HG03095 (cell line): ENCODE measurements at regions not wholly inside any gene's neighbourhood (a gene's known extent, or its start where the extent isn't known, plus 50 kb on each side); places are given as distances from the start of the nearest gene placed in this dataset.

ENCODE experiments used
- ATAC-seq: cut with Tn5 transposase; IDR thresholded peaks from one replicate; pipeline ENCODE4 v1.9.1; 2021; ENCODE audit warnings: moderate library complexity; ENCODE audit not compliant: unreplicated experiment

GRCh38 chr17:73694491-73694890, 50.2 kb upstream of the SDK2 start:
- no peak for ATAC-seq

DNA sequence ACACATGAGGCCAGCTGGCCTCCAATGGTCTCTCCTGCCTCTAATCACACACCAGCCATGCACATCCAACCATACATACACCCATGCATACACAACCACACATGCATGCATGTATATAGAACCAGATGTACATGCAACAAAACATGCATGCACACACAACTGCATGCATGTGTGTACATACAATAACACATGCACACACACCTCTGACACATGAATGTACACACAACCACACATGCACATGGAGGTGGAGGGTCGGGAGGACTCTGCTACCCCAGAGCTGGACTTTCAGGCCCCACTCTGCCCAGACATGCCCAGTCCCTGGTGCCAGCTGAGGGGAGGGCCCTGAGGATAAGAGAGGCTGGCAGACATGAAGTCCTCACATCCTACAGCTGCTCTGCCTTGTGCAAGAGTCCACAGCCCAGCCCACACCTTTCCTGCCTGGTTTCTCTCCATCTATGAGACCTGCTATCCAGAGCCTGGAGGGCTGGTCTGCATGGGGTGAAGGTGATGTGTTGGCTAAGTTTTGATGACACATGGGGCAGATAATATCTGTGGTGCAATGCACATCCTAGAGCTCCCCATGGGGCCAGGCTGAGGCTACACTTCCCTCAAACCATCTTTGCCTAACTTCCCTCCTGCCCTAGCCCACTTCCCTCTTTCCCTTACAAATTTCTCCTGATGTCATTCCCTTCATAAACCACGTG, 50.9 kb upstream of the SDK2 start:
- no peak for ATAC-seq

DNA sequence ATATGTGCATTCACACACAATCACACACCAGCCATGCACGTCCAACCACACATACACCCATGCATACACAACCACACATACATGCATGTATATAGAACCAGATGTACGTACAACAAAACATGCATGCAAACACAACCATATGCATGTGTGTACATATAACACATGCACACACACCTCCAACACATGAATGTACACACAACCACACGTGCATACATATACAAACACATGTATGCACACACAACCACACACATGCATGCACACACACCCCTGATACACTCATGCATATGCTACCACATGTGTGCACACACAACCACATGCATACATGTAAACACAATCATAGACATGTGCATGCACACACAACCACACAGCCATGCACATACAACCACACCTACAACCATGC, 52.0 kb upstream of the SDK2 start:
- no peak for ATAC-seq

GRCh38 chr17:73697872-73698271, 53.6 kb upstream of the SDK2 start:
- no peak for ATAC-seq

DNA sequence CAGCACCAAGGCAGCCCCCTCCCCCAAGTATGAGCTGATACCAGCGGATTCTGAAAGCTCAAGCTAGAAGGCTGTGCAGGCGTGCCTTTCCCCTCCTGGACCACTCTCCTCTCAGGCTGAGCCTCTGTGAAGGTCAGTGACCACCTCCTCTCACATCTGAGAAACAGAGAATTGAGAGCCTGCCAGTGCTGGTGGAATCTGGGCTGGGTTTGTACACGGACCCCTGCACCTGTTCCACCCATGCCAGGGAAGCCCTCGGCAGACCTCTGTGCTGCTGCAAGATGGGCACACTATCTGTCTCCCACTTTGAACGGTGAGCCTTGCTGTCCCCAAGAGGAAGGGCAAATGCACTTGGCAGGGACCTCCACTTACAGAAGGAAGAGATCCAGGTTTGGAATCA, 54.7 kb upstream of the SDK2 start:
- no peak for ATAC-seq

DNA sequence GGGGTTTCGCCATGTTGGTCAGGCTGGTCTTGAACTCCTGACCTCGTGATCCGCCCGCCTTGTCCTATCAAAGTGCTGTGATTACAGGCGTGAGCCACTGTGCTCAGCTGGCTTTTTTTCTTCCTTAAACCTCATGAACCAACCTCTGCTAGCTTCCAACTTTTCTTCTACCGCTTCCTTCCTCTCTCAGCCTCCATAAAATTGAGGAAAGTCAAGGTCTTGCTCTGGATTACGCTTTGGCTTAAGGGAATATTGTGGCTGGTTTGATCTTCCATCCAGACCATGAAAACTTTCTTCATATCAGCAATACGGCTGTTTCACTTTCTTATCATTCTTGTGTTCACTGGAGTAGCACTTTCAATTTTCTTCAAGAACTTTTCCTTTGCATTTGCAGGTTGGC, 57.5 kb upstream of the SDK2 start:
- no peak for ATAC-seq

DNA sequence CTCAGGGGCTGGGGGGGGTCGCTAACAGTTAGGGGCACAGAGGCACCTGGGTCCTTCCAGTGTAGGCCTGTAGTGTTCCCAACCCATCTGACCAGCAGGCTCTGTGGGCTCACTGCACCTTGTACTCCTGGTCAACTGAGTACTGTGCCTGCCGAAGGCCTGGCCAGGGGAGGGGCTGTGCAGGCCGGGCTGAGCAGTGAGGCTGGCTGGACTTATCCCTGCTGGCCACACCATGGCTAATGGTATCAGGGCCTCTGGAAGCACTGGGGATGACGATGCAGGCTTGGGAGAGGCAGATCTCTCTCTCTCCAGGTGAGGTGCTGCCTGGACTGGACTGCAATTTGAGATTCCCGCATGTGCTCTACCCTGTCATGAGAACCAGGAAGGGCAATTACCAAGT, 58.9 kb upstream of the SDK2 start:
- ATAC-seq, result no peak

DNA sequence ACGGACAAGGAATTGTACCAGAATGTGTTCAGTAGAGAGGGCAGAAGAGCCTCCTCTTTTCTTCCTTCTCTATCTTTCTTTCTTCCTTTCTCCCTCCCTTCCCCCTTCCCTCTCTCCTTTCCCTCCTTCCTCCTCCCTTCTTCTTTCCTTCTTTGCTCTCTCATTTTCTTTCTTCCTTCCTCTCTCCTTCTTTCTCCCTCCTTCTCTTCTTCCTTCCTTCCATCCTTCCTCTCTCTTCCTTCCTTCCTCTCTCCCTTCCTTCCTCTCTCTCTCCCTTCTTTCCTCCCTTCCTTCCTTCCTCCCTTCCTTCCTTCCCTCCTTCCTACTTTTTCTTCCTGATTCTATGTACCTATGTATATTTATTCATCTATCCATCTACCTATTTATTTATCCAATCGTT, 59.7 kb upstream of the SDK2 start:
- ATAC-seq, result no peak

DNA sequence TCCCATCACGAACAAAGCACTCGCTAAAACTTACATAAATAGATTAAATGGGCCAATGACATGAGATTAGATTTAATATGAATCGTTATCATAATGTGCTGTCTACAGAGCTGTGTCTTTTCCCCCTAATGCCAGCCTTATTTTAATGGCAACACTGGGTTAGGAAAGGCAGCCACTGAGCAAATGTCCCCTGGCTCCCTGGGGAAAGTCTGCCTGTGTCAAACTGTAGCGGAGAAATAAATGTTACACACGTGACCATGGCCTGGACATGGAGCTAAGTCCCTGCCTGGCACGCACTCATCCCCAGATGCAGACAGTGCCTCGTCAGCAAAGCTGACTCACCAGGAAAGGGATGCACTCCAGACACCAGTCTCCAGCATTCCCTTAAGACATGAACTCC, 61.3 kb upstream of the SDK2 start:
- no peak for ATAC-seq

GRCh38 chr17:73706428-73706827, 62.2 kb upstream of the SDK2 start:
- ATAC-seq, result no peak

GRCh38 chr17:73706858-73707257, 62.6 kb upstream of the SDK2 start:
- no peak for ATAC-seq

GRCh38 chr17:73707358-73707757, 63.1 kb upstream of the SDK2 start:
- ATAC-seq, result no peak

DNA sequence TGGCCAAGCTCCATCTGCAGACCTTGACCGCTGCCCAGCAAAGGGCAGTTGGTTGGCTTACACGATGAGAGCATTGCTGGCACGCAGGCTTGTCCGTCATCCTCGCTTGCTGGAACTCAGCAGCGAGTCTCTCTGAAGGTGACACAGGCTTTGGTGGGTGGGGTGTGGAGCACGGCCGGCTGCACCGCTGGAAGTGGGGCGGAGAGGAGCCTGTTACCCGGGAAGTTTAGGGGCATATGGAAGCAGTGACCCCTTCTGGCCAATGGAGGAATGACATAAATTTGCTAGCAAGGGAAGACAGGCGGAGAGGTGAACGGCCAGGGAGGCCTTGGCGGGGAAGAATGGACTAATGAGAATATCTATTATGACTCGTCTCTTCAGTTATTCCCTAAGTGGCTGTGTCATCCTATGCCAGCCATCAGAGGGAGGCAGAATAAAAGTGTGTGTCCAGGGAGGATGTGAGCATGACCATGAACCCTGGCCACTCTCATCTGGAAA, 65.9 kb upstream of the SDK2 start:
- ATAC-seq, result no peak

DNA sequence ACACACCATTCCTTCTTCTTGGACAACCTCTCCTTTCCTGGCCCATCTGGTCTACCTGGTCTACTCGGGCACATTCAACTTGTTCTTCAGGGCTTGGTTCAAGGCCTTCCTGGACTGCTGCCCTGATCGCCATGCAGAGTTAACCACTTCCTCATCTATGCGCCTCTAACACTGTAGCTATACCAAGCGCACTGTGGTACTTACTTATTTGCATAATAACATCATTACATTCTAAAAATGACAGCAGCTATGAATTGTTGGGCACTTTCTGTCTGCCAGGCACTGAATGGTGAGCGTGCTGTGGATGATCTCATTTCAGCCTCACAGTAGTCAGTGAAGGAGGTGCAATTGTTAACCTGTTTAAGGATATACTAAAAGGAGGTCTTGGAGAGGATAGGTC, 66.9 kb upstream of the SDK2 start:
- ATAC-seq, result no peak

DNA sequence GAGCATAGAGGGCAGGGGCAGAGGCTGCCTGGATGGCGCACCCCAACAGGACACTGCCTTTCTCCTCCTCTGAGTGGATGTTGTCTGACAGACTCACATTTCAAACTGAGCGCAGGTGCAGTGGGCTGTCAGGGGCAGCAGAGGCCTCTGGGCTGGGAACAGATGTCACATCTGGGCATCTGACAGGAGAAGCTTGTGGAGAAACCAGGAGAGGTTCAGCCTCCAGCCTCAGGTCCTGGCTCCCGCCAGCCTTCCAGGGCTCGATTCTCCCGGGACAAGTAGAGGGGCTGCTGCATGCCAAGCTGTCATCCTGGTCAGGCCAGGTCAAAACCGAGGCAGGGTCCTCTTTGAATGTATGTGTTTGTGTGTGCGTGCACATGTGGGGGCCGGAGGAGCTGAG, 67.7 kb upstream of the SDK2 start:
- no peak for ATAC-seq

DNA sequence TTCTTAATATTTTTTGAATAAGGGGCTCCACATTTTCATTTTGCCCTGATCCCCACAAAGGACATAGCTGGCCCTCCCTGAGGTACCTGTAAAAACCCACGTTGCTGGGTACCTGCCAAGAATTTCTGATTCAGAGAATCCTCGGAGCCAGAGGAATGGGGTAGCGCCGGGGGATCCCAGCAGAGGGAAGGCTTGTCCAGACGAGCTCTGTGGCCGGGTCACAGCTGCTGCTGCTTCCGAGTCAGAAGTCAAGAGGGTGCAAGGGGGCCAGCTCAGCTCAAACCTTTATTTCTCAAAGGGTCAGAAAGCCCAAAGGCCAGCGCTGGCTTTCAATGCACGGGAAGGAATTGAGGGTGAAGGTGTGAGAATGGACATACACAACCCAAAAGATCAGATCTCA, 68.9 kb upstream of the SDK2 start:
- ATAC-seq, result no peak

DNA sequence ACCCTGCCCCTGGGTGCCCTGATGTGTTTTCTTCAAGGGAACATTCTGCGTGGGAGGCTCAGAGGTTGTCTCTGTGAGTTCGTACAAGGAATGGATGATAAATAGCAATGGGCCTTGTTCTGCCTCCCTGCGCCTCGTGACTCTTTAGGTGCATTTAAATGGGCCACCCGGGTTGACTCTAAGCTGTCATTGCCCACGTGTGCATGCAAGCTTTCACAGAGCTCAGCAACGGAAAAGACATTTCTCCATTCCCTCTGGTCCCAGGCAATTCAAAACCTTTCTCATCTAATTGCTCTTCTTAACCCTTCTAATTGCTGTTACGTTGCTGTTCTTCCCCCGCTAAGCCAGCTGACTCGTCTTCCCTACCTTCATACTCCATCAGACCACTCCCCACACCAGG, 71.5 kb upstream of the SDK2 start:
- ATAC-seq, result no peak

- no peak for ATAC-seq
Observed at GRCh38 chr17:73717690-73718089, 73.4 kb upstream of the SDK2 start.

- ATAC-seq, result no peak
Observed at GRCh38 chr17:73718362-73718761, 74.1 kb upstream of the SDK2 start.

- no peak for ATAC-seq
Observed at GRCh38 chr17:73718912-73719311, 74.7 kb upstream of the SDK2 start.

- no peak for ATAC-seq
Observed at GRCh38 chr17:73719588-73720071, 75.4 kb upstream of the SDK2 start.

DNA sequence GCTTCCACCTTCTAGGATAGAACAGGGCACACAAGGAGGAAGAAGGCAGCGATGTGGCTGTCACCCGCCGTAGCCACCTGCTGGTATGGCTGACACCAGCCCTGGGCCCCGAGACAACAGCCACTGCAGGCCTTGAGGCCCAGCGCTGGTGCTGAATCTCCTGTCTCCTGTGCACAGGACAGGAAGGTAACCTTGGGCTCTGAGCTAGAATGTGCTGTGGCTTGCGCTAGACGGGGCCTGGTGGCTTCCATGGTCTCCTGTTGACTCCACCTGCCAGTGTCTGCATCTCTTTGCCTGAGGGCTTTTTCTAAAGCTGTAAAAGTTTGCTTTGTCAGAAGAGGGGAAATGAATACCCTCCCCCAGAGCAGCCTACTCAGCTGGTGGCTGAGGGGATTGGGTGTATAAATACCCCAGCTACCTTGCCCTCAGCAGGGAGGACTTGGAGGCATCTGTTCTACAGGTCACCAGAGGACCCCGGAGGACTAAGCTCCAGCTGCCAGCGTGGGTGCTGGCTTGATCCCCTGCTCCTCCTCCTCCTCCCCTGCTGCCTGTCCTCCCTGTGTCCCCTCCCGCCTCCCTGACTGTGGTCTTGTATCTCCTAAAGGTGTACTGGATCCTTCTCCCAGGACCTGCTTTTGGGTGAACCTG, 76.1 kb upstream of the SDK2 start:
- no peak for ATAC-seq

DNA sequence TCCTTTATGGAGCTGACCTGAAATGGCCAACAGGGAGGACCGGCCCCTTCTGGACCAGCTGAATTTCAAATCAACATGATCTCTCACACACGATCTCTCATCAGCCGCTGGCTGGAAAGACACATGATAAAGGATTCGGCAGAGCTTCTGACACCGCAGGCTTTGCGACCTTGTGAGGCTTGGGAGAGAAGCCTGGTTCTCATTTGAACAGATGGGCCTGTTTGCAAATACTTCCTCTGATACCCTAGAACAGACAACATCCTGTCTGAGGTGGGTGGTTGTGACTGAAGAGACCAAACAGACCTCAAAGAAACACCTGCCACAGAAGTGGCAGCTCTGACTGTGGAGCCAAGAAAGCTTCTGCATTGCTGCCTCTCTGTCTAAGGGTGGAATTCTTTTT, 77.9 kb upstream of the SDK2 start:
- ATAC-seq, result no peak
